Epidermal melanocyte (primary cell): ENCODE measurements at regions not wholly inside any gene's neighbourhood (a gene's known extent, or its start where the extent isn't known, plus 50 kb on each side); places are given as distances from the start of the nearest gene placed in this dataset.
"Not testable (repeated sequence)": the region's sequence is repeated elsewhere in the genome, so short reads cannot be mapped to it uniquely, and the experiment has no call there.

Source experiments
- DNase-seq: peaks from one replicate; pipeline ENCODE4 v3.0.0; 2011; ENCODE audit warnings: low spot score; ENCODE audit not compliant: insufficient read length

- peak; percentile 83 for DNase-seq
Observed at GRCh38 chr6:17012421-17013225, 89.2 kb upstream of the STMND1 start.

GRCh38 chr6:17011985-17012384 lies 89.9 kb upstream of the STMND1 start:
- no peak for DNase-seq

DNA sequence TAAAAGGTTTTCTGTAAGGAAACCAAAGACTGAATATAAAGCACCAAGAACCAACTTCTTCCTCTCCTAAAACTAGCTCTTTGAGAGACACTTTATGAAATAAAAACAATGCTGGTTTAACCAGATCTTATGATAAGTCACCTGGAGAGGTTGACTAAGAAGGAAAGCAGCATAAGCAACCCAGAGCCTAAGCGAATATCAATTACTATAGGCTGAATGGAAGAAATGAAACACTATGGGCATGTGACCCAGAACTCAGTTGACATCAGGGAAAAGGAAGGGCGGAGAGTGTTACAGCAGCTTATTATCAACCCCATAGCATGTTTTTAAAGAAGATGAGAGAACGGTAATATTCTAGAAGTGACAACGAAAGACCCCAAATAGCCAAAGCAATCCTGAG lies 94.1 kb upstream of the STMND1 start:
- DNase-seq: no peak

DNA sequence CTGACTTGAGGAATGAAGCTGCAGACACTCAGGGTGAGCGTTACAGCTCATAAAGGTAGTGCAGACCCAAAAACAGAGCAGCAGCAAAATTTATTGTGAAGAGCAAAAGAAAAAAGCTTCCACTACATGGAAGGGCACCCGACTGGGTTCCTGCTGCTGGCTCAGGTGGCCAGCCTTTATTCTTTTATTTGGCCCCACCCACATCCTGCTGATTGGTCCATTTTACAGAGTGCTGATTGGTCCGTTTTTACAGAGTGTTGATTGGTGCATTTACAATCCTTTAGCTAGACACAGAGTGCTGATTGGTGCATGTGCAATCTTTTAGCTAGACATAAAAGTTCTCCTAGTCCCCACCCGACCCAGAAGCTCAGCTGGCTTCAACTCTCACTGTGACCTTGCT lies 95.3 kb upstream of the STMND1 start:
- DNase-seq: no peak

DNA sequence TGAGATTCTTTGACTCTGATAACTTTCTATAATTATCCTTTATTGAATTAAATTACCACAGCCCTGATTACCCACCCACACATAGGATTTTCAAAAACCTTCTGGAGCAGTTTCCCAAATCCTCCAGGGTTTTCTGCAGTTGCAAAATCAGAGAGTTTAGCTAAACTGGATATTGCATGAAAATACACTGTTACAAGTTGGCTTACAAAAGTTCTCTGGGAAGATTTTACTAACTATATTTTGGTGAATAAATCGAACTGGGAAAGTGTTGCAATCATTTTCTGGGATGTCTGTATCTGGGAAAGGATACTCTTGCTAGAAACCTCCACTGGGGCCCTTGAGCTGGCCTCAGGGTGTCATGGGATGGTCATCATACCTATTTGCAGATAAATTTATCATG lies 97.6 kb upstream of the STMND1 start:
- DNase-seq: no peak

DNA sequence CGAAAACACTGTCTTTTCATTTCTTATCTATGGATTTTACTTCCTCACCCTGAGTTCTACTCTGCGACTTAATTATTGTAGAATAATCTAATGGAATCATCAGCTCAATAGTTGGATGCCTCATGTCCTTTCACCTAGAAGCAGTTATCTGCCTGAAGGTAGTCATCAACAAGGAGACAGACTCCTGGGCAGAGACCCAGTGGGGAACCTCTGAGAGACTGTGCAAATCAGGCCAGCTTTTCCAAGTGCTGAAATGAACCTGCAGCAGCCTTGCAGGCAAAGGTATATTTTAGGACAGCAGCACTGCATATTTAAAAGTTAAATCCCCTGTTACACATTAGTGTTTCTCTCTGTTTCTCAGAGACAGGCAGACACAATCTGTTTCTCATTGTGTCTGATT lies 99.7 kb upstream of the STMND1 start:
- no peak for DNase-seq

- DNase-seq: no peak
Observed at GRCh38 chr6:17001188-17001587, 100.7 kb upstream of the STMND1 start.

- DNase-seq: peak; percentile 47
Observed at GRCh38 chr6:16999491-17000436, 102.1 kb upstream of the STMND1 start.

- DNase-seq: no peak
Observed at GRCh38 chr6:16998461-16998860, 103.4 kb upstream of the STMND1 start.

GRCh38 chr6:16995511-16996250 lies 106.2 kb upstream of the STMND1 start:
- DNase-seq: no peak

DNA sequence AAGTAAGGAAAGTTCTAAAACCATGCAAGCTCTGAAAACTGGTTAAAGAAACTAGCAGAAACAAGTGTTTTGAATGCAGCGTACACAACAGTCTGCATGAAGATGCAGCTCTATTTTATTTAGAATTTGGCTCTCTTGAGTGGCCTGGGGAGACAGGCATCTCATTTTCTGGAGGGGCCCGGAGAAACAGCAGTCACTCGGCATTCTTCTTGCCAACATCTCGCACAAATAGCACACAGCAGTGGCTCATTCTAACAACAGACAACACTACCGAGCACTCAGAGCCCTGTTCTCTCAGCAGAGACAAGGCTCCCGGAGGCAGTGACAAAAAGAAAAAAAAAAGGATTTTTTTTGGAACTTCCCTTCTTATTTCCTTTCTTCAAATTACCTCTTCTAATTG lies 108.5 kb upstream of the STMND1 start:
- no peak for DNase-seq

GRCh38 chr6:16991981-16992629 lies 109.7 kb upstream of the STMND1 start:
- DNase-seq: no peak

GRCh38 chr6:16989976-16990375 lies 111.9 kb upstream of the STMND1 start:
- DNase-seq: not testable (repeated sequence)

- no peak for DNase-seq
Observed at GRCh38 chr6:16989382-16989781, 112.5 kb upstream of the STMND1 start.

- no peak for DNase-seq
Observed at GRCh38 chr6:16987996-16988395, 113.9 kb upstream of the STMND1 start.

- peak; percentile 33 for DNase-seq
Observed at GRCh38 chr6:16985513-16986284, 116.2 kb upstream of the STMND1 start.

DNA sequence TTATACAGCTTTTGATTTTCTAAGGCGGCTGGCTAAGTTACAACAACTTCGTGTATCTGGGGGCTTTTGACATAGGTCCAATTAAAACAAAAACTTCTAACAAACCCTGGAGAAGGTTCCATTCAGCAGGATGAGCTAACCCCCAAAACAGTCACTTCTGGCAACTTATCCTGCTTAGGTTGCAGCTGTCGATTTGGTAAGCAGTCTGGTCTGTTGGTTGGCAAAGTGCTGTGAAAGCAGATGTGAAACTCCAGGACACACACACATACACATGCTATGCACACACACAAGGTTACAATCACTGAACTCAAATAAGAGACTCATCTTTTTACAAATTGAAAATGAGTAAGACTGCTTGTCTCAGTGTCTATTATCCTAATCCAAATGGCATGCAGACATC lies 119.0 kb upstream of the STMND1 start:
- DNase-seq: no peak

GRCh38 chr6:16979677-16980370 lies 122.0 kb upstream of the STMND1 start:
- DNase-seq: no peak

GRCh38 chr6:16978686-16979085 lies 123.2 kb upstream of the STMND1 start:
- DNase-seq: no peak
